GM19455 (cell line): ENCODE measurements at regions not wholly inside any gene's neighbourhood (a gene's known extent, or its start where the extent isn't known, plus 50 kb on each side); places are given as distances from the start of the nearest gene placed in this dataset.

Source experiments
- ATAC-seq: cut with Tn5 transposase; IDR thresholded peaks from one replicate; pipeline ENCODE4 v1.9.1; 2021; ENCODE audit not compliant: unreplicated experiment

DNA sequence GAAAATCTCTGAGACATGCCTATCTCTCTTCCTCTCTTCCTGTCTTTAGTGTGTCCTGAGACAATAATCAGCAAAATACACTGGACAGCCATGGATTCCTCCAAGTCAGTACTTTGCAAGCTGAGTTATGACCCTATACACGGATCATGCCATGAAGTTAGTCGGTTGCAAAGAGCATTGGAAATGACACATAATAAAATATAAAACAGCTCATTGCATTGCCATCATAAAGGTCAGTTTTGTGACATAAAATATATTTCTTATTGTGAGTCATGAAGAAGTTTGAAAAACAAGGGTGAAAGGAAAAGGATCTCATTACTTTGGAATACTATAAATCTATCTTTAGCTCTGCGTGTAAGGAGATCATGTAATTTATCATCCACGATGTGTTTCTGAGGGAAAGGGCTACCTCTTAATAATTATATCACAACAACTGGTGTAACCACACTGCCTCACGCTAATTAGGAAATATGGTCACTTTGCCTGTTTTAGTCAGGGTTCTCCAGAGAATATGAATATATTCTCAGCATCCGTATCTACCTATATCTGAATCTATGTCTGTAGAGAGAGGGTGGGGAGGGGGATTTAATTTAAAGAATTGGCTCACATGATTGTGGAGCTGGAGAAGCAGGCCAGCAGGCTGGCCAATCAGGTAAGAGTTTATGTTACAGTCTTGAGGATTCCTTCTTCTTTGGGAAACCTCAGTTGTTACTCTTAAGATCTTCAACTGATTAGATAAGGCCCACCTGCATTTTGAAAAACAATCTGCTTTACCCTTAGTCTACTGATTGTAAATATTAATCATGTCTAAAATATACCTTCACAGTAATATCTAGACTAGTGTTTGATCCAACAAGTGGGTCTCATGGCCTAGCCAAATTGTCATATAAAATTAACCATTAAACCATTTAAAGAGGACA lies 198.8 kb downstream of the FAT3 start:
- no peak for ATAC-seq

GRCh38 chr11:92424281-92424680 lies 199.7 kb downstream of the FAT3 start:
- no peak for ATAC-seq

GRCh38 chr11:92425127-92425526 lies 200.5 kb downstream of the FAT3 start:
- ATAC-seq = no peak

DNA sequence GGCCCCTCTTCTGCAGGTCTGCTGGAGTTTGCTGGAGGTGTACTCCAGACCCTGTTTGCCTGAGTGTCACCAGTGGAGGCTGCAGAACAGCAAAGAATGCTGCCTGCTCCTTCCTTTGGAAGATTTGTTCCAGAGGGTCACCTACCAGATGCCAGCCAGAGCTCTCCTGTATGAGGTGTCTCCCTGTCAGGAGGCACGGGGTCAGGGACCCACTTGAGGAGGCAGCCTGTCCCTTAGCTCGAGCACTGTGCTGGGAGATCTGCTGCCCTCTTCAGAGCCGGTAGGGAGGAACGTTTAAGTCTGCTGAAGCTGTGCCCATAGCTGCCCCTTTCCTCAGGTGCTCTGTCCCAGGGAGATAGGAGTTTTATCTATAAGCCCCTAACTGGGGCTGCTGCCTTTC lies 207.9 kb downstream of the FAT3 start:
- no peak for ATAC-seq

DNA sequence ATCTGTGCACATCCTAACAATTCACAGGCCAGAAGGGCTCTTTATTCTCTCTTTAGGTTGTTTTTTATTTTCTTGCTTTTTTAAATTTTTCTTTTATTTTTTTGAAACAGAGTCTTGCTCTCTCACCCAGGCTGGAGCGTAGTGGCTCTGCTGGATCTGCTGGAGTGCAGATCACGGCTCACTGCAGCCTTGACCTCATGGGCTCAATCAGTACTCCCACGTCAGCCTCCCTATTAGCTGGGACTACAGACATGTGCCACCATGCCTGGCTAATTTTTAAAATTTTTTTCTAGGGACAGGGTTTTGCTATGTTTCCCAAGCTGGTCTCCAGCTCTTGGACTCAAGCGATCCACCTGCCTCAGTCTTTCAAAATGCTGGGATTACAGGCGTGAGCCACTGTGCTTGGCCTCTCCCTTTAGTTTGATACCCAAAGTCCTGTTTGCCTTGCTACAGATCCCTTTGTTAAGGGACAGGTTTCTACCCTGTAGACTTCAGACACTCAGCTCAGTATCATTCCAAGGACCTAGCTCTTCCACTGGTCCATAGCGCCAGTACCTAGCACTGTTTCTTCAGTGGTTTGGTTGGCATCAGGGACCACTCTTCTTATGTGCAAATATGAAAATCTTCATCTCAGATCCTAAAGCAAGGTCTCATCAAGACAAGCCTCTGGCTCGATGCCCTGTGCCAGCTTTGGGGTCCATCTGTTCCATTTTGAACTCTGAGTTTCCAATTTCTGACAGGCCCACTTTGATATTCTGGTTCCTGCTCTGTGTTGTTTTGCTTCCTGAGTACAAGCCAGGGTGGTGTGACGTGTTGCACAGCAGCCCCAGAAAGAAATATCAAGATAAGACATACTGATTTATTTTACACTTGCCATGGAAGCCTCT lies 211.7 kb downstream of the FAT3 start:
- no peak for ATAC-seq

DNA sequence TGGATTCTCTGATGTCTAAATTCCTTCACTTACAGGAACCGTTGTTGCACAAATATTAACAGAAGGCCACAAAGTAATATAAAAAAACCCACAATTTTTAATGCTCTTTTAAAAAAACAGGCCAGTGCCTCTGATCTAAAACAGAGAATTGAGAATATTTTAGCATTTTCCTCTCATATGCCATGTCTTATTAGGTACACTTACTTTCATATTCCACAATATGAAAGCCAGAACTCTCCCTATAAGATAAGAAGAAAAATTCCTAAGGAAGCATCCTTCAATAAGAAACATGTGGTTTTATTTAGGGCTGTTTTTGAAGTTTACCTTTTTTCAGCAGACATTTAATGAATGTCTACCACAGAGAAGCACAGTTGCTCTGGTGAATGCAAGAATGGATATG lies 214.5 kb downstream of the FAT3 start:
- no peak for ATAC-seq

DNA sequence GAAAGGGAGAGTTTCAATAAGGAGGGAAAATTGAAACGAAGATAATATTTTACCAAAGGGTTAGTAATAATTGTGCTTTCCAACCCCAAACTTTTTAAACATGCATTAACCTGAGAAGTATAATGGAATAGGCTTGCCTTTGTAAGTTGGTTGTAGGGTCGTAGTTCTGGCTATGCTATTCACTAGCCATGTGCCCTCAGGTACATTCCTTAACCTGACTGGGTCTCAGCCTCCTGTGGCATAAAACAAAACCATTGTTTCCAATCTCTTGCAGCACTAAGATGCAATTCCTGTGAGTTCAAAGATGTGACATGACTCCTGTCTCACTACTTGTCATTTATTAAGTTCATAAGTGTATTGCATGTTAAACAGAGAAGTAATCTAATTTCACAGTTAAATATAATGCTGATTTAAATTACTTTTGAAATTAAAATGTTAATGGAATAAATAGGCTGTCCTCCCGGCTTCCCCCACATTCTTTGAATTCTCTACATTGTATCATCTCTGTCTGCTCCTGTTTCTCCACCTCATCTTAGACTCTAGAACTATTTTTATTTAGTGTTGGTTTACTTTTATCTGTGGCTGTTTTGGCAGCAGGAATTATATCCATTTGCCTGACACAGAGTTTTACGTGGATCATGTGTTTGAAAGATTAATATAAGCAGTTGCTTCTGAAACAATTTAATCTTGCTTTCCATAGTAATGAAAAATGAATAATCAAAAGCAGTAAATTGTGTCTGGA lies 216.3 kb downstream of the FAT3 start:
- ATAC-seq = no peak

GRCh38 chr11:92441443-92441726 lies 216.8 kb downstream of the FAT3 start:
- no peak for ATAC-seq

DNA sequence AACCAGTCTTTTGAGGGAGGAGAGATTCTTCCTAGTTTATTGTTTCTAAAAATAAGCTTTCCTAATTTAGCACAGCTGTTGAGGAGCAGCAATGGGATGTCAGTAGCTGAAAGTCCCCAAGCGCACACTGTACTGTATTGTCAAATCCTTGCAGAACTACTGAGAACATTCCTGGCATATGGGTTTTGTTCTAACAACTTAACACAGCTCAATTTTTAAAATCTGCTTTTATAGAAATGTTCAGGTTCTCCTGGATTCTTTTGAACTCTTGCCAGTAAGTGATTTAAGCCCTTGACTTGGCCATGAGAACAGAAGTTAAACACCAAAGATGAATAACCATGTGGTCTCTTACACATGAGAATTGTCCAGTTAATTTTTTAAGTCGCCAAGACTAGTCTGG lies 218.6 kb downstream of the FAT3 start:
- no peak for ATAC-seq

GRCh38 chr11:92447586-92447985 lies 223.0 kb downstream of the FAT3 start:
- no peak for ATAC-seq

- no peak for ATAC-seq
Observed at GRCh38 chr11:92449222-92449621, 224.6 kb downstream of the FAT3 start.

DNA sequence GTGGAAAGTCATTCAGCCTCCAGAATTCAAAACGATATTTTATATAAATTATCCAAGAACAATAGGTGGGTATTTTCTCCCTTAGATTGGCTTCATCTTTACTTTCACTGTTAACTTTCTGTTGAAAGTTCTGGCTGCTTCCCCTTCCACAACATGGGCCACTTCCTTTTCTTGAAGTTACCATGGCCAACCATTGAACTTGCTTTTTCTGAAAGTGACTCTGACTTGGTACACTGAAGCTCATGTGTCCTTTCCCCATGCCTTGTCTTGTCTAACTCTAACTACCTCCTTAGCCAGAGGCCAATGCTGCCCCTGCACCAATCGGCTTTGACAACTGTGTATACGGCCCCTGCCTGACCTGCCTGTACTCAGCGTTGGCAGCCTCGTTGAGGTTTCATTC lies 225.2 kb downstream of the FAT3 start:
- ATAC-seq = no peak

DNA sequence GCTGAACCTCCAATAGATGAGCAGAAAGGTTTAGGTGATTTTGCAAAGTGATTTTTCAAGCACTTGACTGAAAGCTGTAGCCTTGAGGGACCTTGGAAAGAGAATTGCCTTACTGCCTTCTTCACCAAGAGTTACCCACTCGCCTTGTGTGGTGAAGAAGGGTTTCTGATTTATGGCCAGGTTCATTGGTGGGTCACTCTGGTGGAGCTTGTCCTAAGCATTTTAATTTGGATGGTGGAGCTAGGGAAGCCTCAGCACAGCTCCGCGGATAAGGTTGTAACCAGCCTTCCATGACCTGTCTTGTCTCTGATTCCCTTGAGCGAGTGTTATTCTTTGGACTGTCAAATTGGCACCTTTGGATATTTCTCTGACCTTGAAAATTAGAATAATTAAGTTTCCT lies 226.4 kb downstream of the FAT3 start:
- no peak for ATAC-seq

GRCh38 chr11:92453055-92453454 lies 228.4 kb downstream of the FAT3 start:
- ATAC-seq = no peak

GRCh38 chr11:92455210-92455790 lies 230.7 kb downstream of the FAT3 start:
- no peak for ATAC-seq

GRCh38 chr11:92457250-92457649 lies 232.6 kb downstream of the FAT3 start:
- no peak for ATAC-seq

DNA sequence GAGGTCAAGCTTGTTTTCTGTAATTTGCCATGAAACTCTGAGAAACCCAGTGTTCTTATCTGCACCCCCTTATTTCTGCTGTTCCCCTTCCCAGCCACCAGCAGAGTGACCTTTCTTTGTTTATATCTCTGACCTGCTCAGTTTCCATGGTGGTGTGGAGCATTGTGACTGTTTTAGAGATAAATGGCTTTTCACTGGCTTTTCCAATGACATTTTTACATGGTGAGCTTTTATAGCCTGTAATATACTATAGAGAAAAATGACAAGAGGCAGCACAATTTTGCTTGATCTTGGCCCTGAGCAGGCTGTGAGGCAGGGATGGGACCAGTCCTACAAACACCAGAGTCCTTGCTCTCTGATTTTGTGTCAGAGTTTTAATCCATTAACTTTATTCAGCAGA lies 233.9 kb downstream of the FAT3 start:
- ATAC-seq = no peak

DNA sequence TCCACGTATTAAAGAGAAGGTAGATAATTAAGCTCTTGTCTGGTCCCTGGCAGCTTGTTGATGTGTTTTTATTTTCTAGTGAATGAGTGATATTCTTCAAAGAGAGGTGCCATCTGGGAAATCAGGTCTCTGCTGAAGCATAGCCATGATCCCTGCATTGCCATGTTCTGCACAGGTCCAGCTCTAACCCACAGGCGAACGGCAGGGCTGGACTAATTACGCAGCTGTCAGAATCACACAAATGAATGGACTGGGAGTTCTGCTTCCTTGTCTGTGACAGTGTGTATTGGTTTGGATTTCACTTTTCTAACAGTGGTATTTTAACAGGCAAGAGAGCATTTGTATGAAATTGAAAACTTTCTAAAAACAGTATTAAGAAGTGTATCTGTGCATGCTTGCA lies 235.6 kb downstream of the FAT3 start:
- no peak for ATAC-seq

GRCh38 chr11:92461447-92461846 lies 236.8 kb downstream of the FAT3 start:
- no peak for ATAC-seq

GRCh38 chr11:92462821-92463220 lies 238.2 kb downstream of the FAT3 start:
- ATAC-seq = no peak

DNA sequence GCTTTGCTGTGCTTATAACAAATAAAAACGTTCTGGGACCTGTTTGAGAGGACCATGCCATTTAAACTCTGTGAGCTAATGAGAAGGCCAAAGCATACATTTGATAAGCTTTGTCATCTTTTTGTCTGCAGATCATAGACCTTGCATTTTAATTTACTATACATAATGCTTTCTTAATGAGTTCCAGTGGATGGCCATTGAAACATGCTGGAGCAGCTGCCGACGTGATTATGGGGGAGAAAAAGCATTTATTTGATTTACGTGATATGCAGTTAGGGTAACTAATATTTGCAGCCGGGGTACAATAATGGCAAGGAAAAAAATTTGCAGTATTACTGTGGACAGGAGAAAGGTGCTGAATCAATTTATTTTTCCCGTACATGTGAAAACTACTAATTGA lies 240.2 kb downstream of the FAT3 start:
- ATAC-seq = no peak
